ENCODE measurements at regions not wholly inside any gene's neighbourhood (a gene's known extent, or its start where the extent isn't known, plus 50 kb on each side); places are given as distances from the start of the nearest gene placed in this dataset.

DNA sequence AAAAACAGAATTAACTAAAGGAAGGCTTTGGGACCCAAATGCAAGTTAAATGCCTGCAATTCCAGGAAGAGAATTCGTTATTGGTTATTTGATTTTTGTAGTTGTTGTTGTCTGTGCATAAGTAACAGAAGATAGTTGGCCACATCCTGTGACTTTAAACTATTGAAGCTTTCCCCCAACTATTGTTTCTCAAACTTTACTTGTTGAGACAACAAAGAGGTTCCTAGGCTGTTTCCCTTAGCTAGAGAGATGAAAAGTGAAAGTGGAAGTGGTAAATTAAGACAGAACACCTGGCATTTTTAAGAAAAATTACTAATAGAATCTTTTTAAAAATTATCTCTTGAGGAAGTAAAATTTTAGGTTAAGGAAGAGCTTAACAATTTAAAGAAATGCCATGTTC, 525.2 kb downstream of the PKHD1 start:
- TF ChIP-seq, protein P1, sequence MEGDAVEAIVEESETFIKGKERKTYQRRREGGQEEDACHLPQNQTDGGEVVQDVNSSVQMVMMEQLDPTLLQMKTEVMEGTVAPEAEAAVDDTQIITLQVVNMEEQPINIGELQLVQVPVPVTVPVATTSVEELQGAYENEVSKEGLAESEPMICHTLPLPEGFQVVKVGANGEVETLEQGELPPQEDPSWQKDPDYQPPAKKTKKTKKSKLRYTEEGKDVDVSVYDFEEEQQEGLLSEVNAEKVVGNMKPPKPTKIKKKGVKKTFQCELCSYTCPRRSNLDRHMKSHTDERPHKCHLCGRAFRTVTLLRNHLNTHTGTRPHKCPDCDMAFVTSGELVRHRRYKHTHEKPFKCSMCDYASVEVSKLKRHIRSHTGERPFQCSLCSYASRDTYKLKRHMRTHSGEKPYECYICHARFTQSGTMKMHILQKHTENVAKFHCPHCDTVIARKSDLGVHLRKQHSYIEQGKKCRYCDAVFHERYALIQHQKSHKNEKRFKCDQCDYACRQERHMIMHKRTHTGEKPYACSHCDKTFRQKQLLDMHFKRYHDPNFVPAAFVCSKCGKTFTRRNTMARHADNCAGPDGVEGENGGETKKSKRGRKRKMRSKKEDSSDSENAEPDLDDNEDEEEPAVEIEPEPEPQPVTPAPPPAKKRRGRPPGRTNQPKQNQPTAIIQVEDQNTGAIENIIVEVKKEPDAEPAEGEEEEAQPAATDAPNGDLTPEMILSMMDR (IDR thresholded peaks at IDR 0.05) = no peak
- no peak for TF ChIP-seq EP300 (IDR thresholded peaks at IDR 0.05)

Measured in suprapubic skin (tissue), 3 donors.